ENCODE measurements at regions not wholly inside any gene's neighbourhood (a gene's known extent, or its start where the extent isn't known, plus 50 kb on each side); places are given as distances from the start of the nearest gene placed in this dataset.

GRCh38 chr10:80946073-80946472 lies 408.4 kb downstream of the SH2D4B start:
- Histone ChIP-seq H3K9me3 (ENCODE audit: control insufficient read depth, insufficient read depth, low read length) (peaks cover 13% of the 10 kb centered on the region), H3K14ac (replicated peaks; ENCODE audit: low read depth, low read length) (no peak overlapping the region), H3K79me1 (ENCODE audit: low read depth in 1 of 2, low read length in 2 of 2) (no peaks in the 10 kb centered on the region), H2BK120ac (ENCODE audit: low read depth, low read length) (no peak overlapping the region), H4K8ac (ENCODE audit: low read depth in 2 of 2, low read length in 2 of 2) (no peak overlapping the region), H3K18ac (ENCODE audit: low read depth, low read length) (no peak overlapping the region), H3K27ac (ENCODE audit: insufficient read depth, low read length) (no peak overlapping the region), H3K4ac (ENCODE audit: low read depth, low read length) (no peak overlapping the region), H3K9ac (ENCODE audit: low read depth, low read length) (no peak overlapping the region), H3K4me2 (ENCODE audit: low read depth, low read length) (no peak overlapping the region), H2BK15ac (ENCODE audit: low read depth, low read length) (no peak overlapping the region), H4K5ac (ENCODE audit: low read depth, low read length) (no peak overlapping the region), H4K20me1 (ENCODE audit: insufficient read depth, low read length) (no peaks in the 10 kb centered on the region), H3K9me1 (ENCODE audit: insufficient read depth, low read length) (no peaks in the 10 kb centered on the region), H3K27me3 (ENCODE audit: control insufficient read depth, insufficient read depth, low read length) (no peaks in the 10 kb centered on the region), H2BK20ac (ENCODE audit: low read depth, low read length) (no peak overlapping the region), H3K23ac (ENCODE audit: low read depth, low read length) (no peak overlapping the region), H2AK5ac (ENCODE audit: low read depth, low read length) (no peak overlapping the region), H3K36me3 (ENCODE audit: control insufficient read depth, insufficient read depth, low read length) (no peaks in the 10 kb centered on the region), H2BK5ac (ENCODE audit: low read depth, low read length, poor library complexity, severe bottlenecking) (no peak overlapping the region), H3K4me1 (ENCODE audit: control insufficient read depth, insufficient read depth, low read length) (no peaks in the 10 kb centered on the region), H4K91ac (ENCODE audit: insufficient read depth, low read depth, low read length) (no peak overlapping the region), H3K4me3 (ENCODE audit: insufficient read depth, low read depth, low read length) (no peak overlapping the region), H2AFZ (replicated peaks; ENCODE audit: low read length, poor library complexity) (no peak overlapping the region), H2AK9ac (replicated peaks; ENCODE audit: low read depth, low read length, poor library complexity) (no peak overlapping the region), H3K56ac (ENCODE audit: extremely low read depth, insufficient read depth, low read length) (no peak overlapping the region)
- in situ Hi-C loops (cut with MboI; ENCODE audit: low sequenced_read_pairs), result no loop called here
- intact Hi-C loops (cut with micrococcal nuclease), result no loop called here
- CTCF ChIA-PET, result no interaction called here
- dilution Hi-C loops (cut with HindIII; ENCODE audit: low sequenced_read_pairs, unreplicated experiment), result no loop called here
- POLR2A ChIA-PET (ENCODE audit: unreplicated experiment), result no interaction called here
- DNase-seq (no peak), ATAC-seq (ENCODE audit: low read depth) (no peak)
- TF ChIP-seq MAFK (IDR thresholded peaks at IDR 0.05; ENCODE audit: low read depth, low read length) (0 out of 2 replicates have a peak, but pooled peaks have one; percentile 11), FOS (IDR thresholded peaks at IDR 0.05; ENCODE audit: low read depth, low read length) (no peak)
- BruUV-seq (replicated peaks), result no TSS peak
- WGBS, 2 experiments (ENCODE audit: extremely low coverage in 2 of 2, insufficient read length in 1 of 2), result no CpG with 5 or more reads among the region's 1 CpG

Measured in IMR-90 (cell line).